ENCODE measurements at regions not wholly inside any gene's neighbourhood (a gene's known extent, or its start where the extent isn't known, plus 50 kb on each side); places are given as distances from the start of the nearest gene placed in this dataset.

DNA sequence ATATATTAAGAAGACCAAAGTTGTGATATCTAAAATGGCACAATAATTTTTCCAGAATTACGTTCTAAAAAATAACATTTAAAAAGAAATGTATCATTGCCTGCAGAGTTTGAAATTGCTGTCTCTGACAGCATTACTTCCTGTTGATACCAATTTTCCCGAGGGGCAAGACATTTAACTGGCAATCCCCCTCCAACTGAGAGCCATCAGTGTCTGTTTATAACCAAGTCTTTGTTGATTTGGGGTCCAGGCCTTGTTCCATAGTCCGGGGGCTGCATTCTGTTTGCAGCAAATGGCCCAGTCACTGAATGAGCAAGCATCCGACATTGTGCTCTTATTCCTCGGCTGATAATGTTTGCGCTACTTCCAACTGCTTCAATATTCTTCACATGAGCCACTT lies 231.5 kb downstream of the NAF1 start:
- TF ChIP-seq POLR2AphosphoS5 (IDR thresholded peaks at IDR 0.05) (no peak), POLR2A (IDR thresholded peaks at IDR 0.05) (no peak)
- TF ChIP-seq, protein P1, sequence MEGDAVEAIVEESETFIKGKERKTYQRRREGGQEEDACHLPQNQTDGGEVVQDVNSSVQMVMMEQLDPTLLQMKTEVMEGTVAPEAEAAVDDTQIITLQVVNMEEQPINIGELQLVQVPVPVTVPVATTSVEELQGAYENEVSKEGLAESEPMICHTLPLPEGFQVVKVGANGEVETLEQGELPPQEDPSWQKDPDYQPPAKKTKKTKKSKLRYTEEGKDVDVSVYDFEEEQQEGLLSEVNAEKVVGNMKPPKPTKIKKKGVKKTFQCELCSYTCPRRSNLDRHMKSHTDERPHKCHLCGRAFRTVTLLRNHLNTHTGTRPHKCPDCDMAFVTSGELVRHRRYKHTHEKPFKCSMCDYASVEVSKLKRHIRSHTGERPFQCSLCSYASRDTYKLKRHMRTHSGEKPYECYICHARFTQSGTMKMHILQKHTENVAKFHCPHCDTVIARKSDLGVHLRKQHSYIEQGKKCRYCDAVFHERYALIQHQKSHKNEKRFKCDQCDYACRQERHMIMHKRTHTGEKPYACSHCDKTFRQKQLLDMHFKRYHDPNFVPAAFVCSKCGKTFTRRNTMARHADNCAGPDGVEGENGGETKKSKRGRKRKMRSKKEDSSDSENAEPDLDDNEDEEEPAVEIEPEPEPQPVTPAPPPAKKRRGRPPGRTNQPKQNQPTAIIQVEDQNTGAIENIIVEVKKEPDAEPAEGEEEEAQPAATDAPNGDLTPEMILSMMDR (IDR thresholded peaks at IDR 0.05), result no peak
